Transverse colon (tissue), 3 donors: ENCODE measurements at regions not wholly inside any gene's neighbourhood (a gene's known extent, or its start where the extent isn't known, plus 50 kb on each side); places are given as distances from the start of the nearest gene placed in this dataset.

Experiments
- CTCF ChIP-seq, 5 experiments: fragments of 200-600 bp in 3 of 5; fragments of 450-650 bp in 2 of 5; sonication (generic) in 3 of 5; IDR thresholded peaks; 1 replicate in 2 of 5; 2 replicates in 3 of 5; pipeline ENCODE4 v1.5.1; 2016 to 2017; ENCODE audit warnings: antibody characterized with exemption in 5 of 5, inconsistent platforms in 3 of 5, mild to moderate bottlenecking in 2 of 5, moderate library complexity in 1 of 5
- POLR2A ChIP-seq: fragments of 450-650 bp; IDR thresholded peaks from one replicate; pipeline ENCODE4 v1.6.1; 2016; ENCODE audit warnings: antibody characterized with exemption, mild to moderate bottlenecking, moderate library complexity

GRCh38 chrX:6291444-6291843, 62.8 kb upstream of the NLGN4X start:
- TF ChIP-seq POLR2A, result no peak
- TF ChIP-seq CTCF (IDR thresholded peaks at IDR 0.05), result no peak
